ENCODE measurements at regions not wholly inside any gene's neighbourhood (a gene's known extent, or its start where the extent isn't known, plus 50 kb on each side); places are given as distances from the start of the nearest gene placed in this dataset.

GRCh38 chr3:146975476-146975875 lies 370.3 kb upstream of the PLSCR5 start:
- TF ChIP-seq CTCF (IDR thresholded peaks at IDR 0.05) (no peak), POLR2AphosphoS5 (IDR thresholded peaks at IDR 0.05) (no peak), EP300 (IDR thresholded peaks at IDR 0.05) (no peak)
